NB4 (cell line): ENCODE measurements at regions not wholly inside any gene's neighbourhood (a gene's known extent, or its start where the extent isn't known, plus 50 kb on each side); places are given as distances from the start of the nearest gene placed in this dataset.

Experiments used
- DNase-seq: peaks from one replicate; pipeline ENCODE4 v3.0.0; 2010; ENCODE audit warnings: low read depth
- H3K4me3 ChIP-seq: one replicate; pipeline ENCODE4 v1.5.1; 2011; ENCODE audit warnings: mild to moderate bottlenecking, low read depth, low read length, moderate library complexity
- MYC ChIP-seq: IDR thresholded peaks from 2 replicates; pipeline ENCODE4 v1.6.1; 2011; ENCODE audit warnings: low read depth, low read length
- POLR2A ChIP-seq: IDR thresholded peaks from 2 replicates; pipeline ENCODE4 v1.6.1; 2011; ENCODE audit warnings: mild to moderate bottlenecking; ENCODE audit not compliant: insufficient read length; ENCODE audit errors: extremely low read depth
- TF ChIP-seq, protein P1 (sequence below): IDR thresholded peaks from 2 replicates; pipeline ENCODE4 v1.6.1; 2011; ENCODE audit warnings: low read depth, low read length
- TF ChIP-seq, protein P2 (sequence below): IDR thresholded peaks from one replicate; pipeline ENCODE4 v1.5.1; 2012; ENCODE audit warnings: low read depth, low read length

DNA sequence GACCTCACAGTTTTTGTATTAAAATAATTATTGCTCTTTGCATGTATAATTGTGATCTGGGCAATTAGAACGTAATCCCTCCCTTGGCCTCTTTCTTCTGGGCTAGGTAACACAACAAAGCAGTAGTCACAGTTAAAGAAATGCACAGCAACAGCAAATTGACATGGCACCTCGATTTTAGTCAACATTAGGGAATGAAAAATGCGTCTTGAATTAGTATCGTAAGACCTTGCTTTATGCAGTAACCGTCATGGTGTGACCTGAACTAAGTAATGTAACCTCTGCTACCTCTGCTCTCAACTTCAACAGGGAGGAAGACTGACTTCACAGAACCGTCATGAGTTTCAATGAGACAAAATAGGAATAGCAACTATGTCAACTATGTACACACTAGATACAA, 265.4 kb upstream of the MAF start:
- TF ChIP-seq, protein P1, sequence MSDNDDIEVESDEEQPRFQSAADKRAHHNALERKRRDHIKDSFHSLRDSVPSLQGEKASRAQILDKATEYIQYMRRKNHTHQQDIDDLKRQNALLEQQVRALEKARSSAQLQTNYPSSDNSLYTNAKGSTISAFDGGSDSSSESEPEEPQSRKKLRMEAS = no peak
- TF ChIP-seq, protein P2, sequence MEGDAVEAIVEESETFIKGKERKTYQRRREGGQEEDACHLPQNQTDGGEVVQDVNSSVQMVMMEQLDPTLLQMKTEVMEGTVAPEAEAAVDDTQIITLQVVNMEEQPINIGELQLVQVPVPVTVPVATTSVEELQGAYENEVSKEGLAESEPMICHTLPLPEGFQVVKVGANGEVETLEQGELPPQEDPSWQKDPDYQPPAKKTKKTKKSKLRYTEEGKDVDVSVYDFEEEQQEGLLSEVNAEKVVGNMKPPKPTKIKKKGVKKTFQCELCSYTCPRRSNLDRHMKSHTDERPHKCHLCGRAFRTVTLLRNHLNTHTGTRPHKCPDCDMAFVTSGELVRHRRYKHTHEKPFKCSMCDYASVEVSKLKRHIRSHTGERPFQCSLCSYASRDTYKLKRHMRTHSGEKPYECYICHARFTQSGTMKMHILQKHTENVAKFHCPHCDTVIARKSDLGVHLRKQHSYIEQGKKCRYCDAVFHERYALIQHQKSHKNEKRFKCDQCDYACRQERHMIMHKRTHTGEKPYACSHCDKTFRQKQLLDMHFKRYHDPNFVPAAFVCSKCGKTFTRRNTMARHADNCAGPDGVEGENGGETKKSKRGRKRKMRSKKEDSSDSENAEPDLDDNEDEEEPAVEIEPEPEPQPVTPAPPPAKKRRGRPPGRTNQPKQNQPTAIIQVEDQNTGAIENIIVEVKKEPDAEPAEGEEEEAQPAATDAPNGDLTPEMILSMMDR = no peak
- TF ChIP-seq MYC = no peak
- no peak for TF ChIP-seq POLR2A
- DNase-seq = no peak
- H3K4me3 ChIP-seq = no peak overlapping the region

DNA sequence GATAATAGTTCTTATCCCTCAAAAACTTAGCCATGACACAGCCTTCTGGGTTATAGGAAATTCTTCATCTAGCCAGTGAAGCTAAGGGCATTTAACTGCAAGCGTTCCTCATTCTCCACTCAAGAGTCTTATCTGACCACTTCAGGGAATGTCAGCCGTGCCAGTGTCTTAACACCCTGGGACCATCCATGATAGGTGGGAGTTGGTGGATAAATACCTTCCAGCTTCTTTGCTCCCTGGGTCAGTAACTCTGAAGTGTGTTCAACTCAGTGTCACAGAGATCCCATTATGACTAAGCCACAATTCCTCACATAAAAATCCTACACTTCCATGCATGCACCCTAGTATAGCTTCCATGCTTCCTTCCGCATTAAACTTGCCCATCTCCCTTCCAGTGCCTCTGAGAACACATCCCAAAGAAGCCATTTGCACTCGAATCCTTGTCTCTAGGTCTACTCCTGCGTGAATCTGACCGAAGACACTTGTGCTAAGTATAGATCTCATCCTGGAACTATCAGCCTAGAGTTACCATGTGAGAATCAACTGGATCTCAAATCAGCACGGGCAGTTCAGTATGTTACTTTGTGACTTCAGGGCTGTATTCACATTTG, 264.3 kb upstream of the MAF start:
- H3K4me3 ChIP-seq = no peak overlapping the region
- DNase-seq = no peak
- TF ChIP-seq, protein P2 = no peak
- TF ChIP-seq, protein P1 = no peak
- TF ChIP-seq POLR2A (no peak), MYC (no peak)

- no peak overlapping the region for H3K4me3 ChIP-seq
- TF ChIP-seq, protein P1 = no peak
- no peak for TF ChIP-seq POLR2A
- DNase-seq = no peak
Measured at GRCh38 chr16:79864032-79864780, 263.7 kb upstream of the MAF start.

DNA sequence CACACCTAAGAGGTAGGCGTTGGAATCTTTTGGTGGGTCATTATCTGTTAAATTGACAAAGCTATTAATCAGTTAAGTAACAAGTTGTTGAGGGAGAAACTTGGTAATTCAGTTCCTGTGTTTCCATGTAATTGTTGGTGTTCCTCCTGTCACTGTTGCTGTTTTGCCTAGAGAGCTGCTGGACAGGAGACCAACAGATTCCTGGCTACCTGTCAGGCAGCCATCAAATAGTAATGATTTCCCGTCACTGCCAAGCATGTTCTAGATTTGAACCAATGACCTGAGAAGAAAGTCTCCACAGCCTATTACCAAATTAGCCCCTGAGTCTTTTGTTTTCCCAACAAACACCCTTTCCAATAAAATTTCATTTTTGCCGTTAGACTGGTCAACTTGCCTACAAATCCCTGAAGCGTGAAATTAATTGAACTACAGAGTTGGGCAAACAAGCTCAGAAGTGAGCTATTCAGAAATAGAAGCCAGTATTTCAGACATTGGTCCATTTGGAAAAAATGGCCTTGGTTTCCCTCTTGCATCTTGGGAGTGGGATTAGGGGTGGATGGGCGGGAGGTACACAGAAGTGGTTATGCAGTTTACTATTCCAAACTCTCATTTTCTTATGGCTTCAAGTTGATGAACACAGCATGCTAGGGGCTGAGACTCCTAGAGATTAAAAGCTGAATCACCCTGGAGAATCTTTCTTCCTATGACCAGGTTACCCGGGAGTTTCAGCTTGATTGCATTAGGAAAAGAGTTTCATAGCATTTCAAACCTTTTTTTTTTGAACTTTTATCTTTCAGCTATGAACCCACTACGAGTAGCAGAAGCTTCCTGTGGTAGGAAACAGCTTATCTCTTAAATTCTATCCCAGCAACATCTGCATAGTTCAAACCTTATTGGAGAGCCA, 262.8 kb upstream of the MAF start:
- H3K4me3 ChIP-seq = no peak overlapping the region
- TF ChIP-seq POLR2A (no peak), MYC (no peak)
- TF ChIP-seq, protein P2 = no peak
- TF ChIP-seq, protein P1 = no peak
- DNase-seq = no peak

DNA sequence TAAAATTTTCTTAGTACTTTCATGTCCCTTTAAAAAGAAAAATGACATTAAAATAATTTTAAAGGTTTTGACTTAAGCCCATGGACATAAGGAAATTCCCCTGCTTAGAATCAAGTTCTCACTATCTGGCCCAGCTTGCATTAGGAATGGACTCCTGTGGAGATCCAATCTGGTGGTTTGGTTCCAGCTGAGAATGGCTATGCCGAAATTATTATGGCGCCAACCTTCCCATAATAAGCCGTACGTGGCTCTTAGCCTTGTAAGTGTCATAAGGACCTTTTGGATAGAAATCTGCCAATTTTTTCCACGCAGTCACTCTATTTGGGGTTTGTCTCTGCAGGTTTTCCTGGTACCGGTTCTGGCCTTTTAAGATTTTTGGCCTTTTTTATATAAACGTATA, 262.1 kb upstream of the MAF start:
- H3K4me3 ChIP-seq = no peak overlapping the region
- no peak for TF ChIP-seq MYC
- TF ChIP-seq, protein P1 = no peak
- TF ChIP-seq, protein P2 = no peak
- TF ChIP-seq POLR2A = no peak
- DNase-seq = no peak

GRCh38 chr16:79856581-79856980, 256.0 kb upstream of the MAF start:
- no peak for DNase-seq
- H3K4me3 ChIP-seq = no peak overlapping the region
- TF ChIP-seq, protein P1 = no peak
- no peak for TF ChIP-seq MYC
- TF ChIP-seq, protein P2 = no peak
- no peak for TF ChIP-seq POLR2A
